SK-N-MC (cell line): ENCODE measurements at regions not wholly inside any gene's neighbourhood (a gene's known extent, or its start where the extent isn't known, plus 50 kb on each side); places are given as distances from the start of the nearest gene placed in this dataset.

Source experiments
- EZH2 ChIP-seq: fragments of 200-600 bp; sonication (generic); IDR thresholded peaks from one replicate; pipeline ENCODE4 v1.6.1; 2017; ENCODE audit warnings: antibody characterized with exemption
- FOXP2 ChIP-seq: optimal IDR thresholded peaks from 2 replicates; pipeline ENCODE3; 2011; ENCODE audit warnings: mild to moderate bottlenecking, moderate library complexity; ENCODE audit not compliant: insufficient read depth; ENCODE audit errors: extremely low read length, control extremely low read depth
- POLR2AphosphoS5 ChIP-seq: IDR thresholded peaks from 2 replicates; pipeline ENCODE4 v1.6.1; 2012; ENCODE audit warnings: mild to moderate bottlenecking, low read depth, low read length, borderline replicate concordance

GRCh38 chr9:86782831-86783230, 164.5 kb downstream of the GAS1 start:
- TF ChIP-seq POLR2AphosphoS5 (no peak), EZH2 (no peak), FOXP2 (no peak)
